ENCODE measurements at regions not wholly inside any gene's neighbourhood (a gene's known extent, or its start where the extent isn't known, plus 50 kb on each side); places are given as distances from the start of the nearest gene placed in this dataset.
A peak's percentile ranks its signal among the peaks of the same experiment; 100 is the strongest.
"Not testable (repeated sequence)": the region's sequence is repeated elsewhere in the genome, so short reads cannot be mapped to it uniquely, and the experiment has no call there.

- DNase-seq (ENCODE audit: low read depth) = no peak
Observed at GRCh38 chr13:27327633-27328032, 57.0 kb downstream of the RASL11A start.

DNA sequence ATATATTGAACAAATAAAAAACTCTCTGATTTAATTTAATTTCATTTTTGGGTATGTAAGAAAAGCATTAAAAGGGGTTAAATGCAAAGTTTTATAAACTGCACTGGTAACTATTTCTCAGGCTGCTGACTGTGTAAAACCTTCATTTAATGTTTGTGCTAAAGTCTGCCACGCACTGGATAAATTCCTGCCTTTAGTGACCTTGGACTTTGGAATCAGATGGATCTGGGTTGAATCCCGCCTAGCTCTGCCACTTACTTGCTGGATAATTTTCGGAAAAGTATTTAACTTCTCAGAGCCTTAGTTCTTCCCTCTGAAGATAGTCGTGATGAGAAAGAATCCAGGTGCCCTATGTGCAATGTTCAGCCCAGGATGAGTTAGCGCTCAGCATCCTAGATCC is 58.6 kb downstream of the RASL11A start:
- no peak for DNase-seq (ENCODE audit: low read depth)

DNA sequence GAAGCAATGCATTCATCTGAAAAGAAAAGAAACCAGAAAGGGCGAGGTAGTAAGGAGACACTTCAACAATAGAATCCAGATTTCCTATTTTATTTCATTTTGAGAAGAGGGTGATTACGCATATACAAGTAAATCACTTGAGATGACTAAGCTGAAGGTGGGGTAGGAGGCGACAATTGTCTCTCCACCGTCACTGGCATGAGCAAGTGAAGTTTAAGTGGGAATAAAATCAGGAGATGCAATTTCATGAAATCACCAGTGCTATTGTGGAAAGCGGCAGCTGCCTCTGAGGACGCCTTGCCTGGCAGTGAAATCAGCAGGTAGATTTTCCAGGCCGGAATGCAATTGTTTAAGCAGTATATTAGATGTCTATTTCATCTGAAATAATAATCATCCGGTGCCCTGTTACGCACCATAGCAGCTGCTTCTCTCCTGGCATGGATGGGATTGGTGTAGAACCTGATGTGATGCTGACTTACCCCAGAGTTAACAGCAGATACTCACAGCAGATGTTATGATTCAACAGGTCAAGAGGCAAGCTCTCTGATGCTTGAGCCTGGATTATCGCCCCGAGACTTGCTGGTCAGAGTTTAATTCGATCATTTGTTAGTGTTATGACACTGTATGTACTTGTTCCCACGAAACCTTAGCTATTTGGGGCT is 64.3 kb downstream of the RASL11A start:
- no peak for DNase-seq (ENCODE audit: low read depth)

DNA sequence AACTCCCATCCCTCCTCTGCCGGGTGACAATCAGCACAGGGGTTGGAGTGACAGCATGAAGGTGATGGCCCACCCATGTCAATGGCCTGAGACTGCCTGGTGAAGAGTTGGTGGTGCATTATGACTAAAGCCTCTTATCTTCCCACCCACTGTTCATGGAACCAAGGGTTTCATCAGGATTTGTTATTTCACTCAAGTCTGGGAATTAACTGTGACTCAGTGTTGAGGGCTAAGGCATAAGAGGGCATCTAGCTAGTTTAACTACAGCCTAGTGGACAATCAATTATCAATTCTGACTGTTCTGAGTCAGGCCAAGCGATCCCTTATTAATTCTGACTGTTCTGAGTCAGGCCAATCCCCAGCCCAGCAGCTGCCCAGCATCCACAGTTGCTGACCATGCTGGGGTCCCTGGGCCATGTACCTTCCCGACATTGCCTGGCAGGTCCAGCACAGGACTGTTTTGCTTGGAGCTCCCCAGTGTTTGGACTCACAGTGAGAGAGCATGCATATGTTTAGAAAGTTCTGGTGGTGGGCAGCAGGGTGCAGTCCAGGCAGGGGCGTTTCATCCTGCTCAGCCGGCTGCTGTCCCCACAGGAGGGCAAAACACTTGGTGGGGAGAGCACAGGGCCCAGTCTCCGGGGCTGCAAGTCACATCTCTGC is 65.5 kb downstream of the RASL11A start:
- no peak for DNase-seq (ENCODE audit: low read depth)

DNA sequence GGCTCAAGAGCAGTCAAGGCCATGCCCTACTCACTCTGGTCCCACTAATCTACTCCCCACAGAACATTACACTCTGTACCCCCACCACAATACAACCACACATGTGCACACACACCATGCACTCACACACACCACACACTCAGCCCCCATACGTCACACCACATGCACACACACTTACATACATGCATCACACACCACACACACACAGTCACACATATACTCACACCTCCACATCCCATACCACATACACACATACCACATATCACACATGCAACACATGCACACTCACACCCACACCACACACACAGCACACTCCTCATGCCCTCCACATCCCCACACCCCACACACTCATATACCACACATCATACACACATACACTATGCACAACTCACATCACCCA is 67.6 kb downstream of the RASL11A start:
- DNase-seq (ENCODE audit: low read depth) = no peak

GRCh38 chr13:27338816-27339215 is 68.2 kb downstream of the RASL11A start:
- no peak for DNase-seq (ENCODE audit: low read depth)

- DNase-seq (ENCODE audit: low read depth) = peak; percentile 11
Observed at GRCh38 chr13:27339299-27339698, 68.7 kb downstream of the RASL11A start.

- peak; percentile 46 for DNase-seq (ENCODE audit: low read depth)
Observed at GRCh38 chr13:27341616-27342015, 71.0 kb downstream of the RASL11A start.

DNA sequence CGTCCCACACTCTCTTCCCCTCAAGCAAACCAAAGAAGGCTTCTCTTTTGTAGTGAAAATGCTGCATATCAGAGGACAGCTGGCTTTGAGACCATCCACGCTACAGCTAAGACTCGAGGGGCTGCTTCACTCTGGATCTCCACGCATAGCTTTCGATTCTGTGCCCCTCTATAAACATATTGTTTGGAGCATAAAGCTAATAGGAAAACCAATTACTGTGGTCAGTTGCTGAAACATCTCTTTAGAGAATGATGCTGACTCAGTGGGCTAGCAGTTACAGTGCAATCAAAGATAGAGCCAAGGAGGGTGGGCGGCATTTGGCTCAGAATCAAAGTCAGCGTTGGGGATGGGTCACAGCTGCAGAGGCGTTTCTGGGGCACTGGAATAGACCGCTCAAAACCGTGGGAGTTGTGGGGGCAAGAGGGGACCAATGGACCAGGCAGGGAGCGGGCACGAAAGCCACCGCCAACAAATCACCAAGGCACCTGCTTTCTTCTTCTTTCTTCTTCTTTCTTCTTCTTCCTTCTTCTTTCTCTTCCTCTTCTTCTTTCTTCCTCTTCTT is 76.7 kb downstream of the RASL11A start:
- DNase-seq (ENCODE audit: low read depth) = no peak

GRCh38 chr13:27348461-27348860 is 76.0 kb upstream of the GTF3A start:
- DNase-seq (ENCODE audit: low read depth) = no peak

GRCh38 chr13:27349458-27349857 is 75.0 kb upstream of the GTF3A start:
- peak; percentile 41 for DNase-seq (ENCODE audit: low read depth)

DNA sequence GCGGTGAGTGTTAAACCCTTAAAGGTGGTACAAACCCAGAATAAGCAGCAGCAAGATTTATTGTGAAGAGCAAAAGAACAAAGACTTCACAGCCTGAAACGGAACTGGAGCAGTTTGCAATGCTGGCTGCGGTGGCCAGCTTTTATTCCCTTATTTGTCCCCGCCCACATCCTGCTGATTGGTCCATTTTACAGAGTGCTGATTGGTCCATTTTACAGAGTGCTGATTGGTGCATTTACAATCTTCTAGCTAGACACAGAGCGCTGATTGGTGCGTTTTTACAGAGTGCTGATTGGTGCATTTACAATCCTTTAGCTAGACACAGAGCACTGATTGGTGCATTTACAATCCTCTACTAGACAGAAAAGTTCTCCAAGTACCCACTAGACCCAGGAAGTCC is 73.6 kb upstream of the GTF3A start:
- not testable (repeated sequence) for DNase-seq (ENCODE audit: low read depth)

DNA sequence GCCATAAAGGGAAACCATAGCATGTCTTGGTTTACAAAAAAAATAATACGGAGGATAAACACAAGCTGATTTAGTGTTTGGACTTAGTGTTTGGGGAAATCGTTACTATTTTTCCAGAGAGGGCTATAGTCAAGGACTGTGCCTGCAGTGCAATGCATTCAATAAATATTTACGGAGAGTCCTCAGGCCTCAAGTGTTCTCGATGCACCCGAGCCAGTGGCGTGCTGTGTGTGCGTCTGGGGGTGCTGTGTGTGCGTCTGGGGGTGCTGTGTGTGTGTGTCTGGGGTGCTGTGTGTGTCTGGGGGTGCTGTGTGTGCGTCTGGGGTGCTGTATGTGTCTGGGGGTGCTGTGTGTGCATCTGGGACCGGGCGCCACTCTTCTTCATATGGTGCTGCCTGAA is 71.7 kb upstream of the GTF3A start:
- no peak for DNase-seq (ENCODE audit: low read depth)

- DNase-seq (ENCODE audit: low read depth) = peak; percentile 77
Observed at GRCh38 chr13:27353166-27353583, 71.2 kb upstream of the GTF3A start.

- no peak for DNase-seq (ENCODE audit: low read depth)
Observed at GRCh38 chr13:27353708-27354107, 70.7 kb upstream of the GTF3A start.

GRCh38 chr13:27354379-27354778 is 70.0 kb upstream of the GTF3A start:
- DNase-seq (ENCODE audit: low read depth) = peak; percentile 5

DNA sequence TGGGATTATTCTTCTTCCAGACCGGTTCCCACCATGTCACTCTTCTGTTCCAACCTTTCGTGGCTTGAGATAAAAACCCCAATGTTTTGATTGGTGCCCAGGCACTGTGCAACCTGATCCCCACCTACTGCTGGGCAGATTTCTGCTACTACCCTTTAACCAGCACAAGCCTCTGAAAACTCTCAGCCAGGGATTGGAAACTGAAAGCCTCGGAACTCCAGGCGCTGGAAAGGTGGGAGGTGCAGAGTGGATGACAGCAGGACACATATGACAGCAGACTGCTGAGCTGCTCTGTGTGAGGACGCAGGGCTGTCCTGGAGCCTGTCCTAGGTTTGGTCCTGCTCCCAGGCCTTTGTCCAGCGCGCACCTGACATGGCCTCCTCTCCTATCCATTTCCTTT is 68.5 kb upstream of the GTF3A start:
- DNase-seq (ENCODE audit: low read depth) = peak; percentile 29

DNA sequence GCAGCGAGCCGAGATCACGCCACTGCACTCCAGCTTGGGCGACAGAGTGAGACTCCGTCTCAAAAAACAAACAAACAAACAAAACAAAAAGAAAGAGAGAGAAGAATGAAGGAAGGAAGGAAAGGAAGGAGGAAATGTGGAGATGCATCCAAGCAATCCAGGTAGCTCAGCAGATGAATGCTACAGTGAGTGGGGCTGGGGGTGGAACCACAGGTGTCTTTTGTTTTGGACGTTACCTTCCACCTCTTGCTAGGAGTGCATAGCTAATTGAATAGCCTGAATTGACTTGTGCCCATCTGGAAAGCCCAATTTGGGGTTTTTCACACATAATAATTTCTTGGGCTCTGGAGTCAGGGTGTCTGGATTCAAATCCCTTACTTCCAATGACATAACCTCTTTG is 66.0 kb upstream of the GTF3A start:
- no peak for DNase-seq (ENCODE audit: low read depth)

GRCh38 chr13:27359199-27359821 is 65.1 kb upstream of the GTF3A start:
- DNase-seq (ENCODE audit: low read depth) = peak; percentile 62

GRCh38 chr13:27360562-27360961 is 63.9 kb upstream of the GTF3A start:
- no peak for DNase-seq (ENCODE audit: low read depth)

- DNase-seq (ENCODE audit: low read depth) = peak; percentile 77
Observed at GRCh38 chr13:27362064-27362751, 62.2 kb upstream of the GTF3A start.

GRCh38 chr13:27363637-27364036 is 60.8 kb upstream of the GTF3A start:
- not testable (repeated sequence) for DNase-seq (ENCODE audit: low read depth)

Measured in M059J (cell line).